Panc1 (cell line): ENCODE measurements at regions not wholly inside any gene's neighbourhood (a gene's known extent, or its start where the extent isn't known, plus 50 kb on each side); places are given as distances from the start of the nearest gene placed in this dataset.

Experiments
- ATAC-seq: fragments of 200-7000 bp; cut with Tn5 transposase; 2 replicates; pipeline ENCODE4 v1.9.1; 2020; ENCODE audit warnings: mild to moderate bottlenecking, moderate library complexity
- BruUV-seq: library from RNA; stranded (reverse); fragments of 400-500 nt; replicated peaks from 2 replicates; lab custom pipeline; 2021; lab: Mats Ljungman, UMichigan
- CTCF ChIA-PET: fragments of 300-600 bp; sonication (Branson Sonifier 250); formaldehyde crosslinking; loops from one replicate; lab custom pipeline; 2022; ENCODE audit warnings: antibody characterized with exemption; lab: Charles Lee
- POLR2A ChIA-PET: fragments of 300-600 bp; sonication (Branson Sonifier 250); formaldehyde crosslinking; loops from one replicate; lab custom pipeline; 2022; ENCODE audit warnings: antibody characterized with exemption; lab: Charles Lee
- DNase-seq: peaks from one replicate; pipeline ENCODE4 v3.0.0-alpha.2; 2010; ENCODE audit warnings: low read depth, low spot score
- H3K27ac ChIP-seq: 2 replicates; pipeline ENCODE4 v1.5.1; 2011; ENCODE audit warnings: mild to moderate bottlenecking, low read length, inconsistent platforms
- H3K27me3 ChIP-seq: fragments of 200-500 bp; sonication (Bioruptor generic); 2 replicates; pipeline ENCODE4 v1.6.0; 2014; ENCODE audit warnings: low read length, inconsistent platforms; ENCODE audit not compliant: control insufficient read depth, insufficient read depth
- H3K36me3 ChIP-seq: fragments of 200-500 bp; sonication (Bioruptor generic); 2 replicates; pipeline ENCODE4 v1.5.1; 2014; ENCODE audit warnings: inconsistent platforms, mild to moderate bottlenecking, low read length, moderate library complexity; ENCODE audit not compliant: control insufficient read depth, insufficient read depth
- H3K4me1 ChIP-seq: 2 replicates; pipeline ENCODE4 v1.5.1; 2011; ENCODE audit warnings: inconsistent platforms, mild to moderate bottlenecking, low read length, moderate library complexity; ENCODE audit not compliant: control insufficient read depth, insufficient read depth
- H3K4me3 ChIP-seq, 2 experiments: 2 replicates each; pipeline ENCODE4 v1.5.1; 2011 to 2012; ENCODE audit warnings: low read depth in 2 of 2, low read length in 2 of 2, mild to moderate bottlenecking in 2 of 2, inconsistent platforms in 1 of 2, moderate library complexity in 1 of 2
- H3K9me3 ChIP-seq: fragments of 200-500 bp; sonication (Bioruptor generic); 2 replicates; pipeline ENCODE4 v1.5.1; 2014; ENCODE audit warnings: low read depth, mild to moderate bottlenecking, inconsistent platforms, low read length, moderate library complexity; ENCODE audit not compliant: control insufficient read depth, insufficient read depth
- CTCF ChIP-seq: fragments of 450-650 bp; IDR thresholded peaks from 2 replicates; pipeline ENCODE4 v1.5.1; 2017; ENCODE audit warnings: mild to moderate bottlenecking
- POLR2AphosphoS5 ChIP-seq: IDR thresholded peaks from 2 replicates; pipeline ENCODE4 v1.6.1; 2012; ENCODE audit warnings: mild to moderate bottlenecking, low read depth, low read length, moderate library complexity
- REST ChIP-seq, 2 experiments: IDR thresholded peaks; 2 replicates each; pipeline ENCODE4 v1.6.1; 2011 to 2012; ENCODE audit warnings: low read depth in 2 of 2, control low read depth in 1 of 2, low read length in 1 of 2, mild to moderate bottlenecking in 1 of 2, moderate library complexity in 1 of 2; ENCODE audit not compliant: insufficient read depth in 1 of 2
- SIN3A ChIP-seq: IDR thresholded peaks from 2 replicates; pipeline ENCODE4 v1.6.1; 2012; ENCODE audit warnings: low read depth, mild to moderate bottlenecking, low read length, moderate library complexity, borderline replicate concordance; ENCODE audit not compliant: insufficient read depth
- TCF7L2 ChIP-seq: IDR thresholded peaks from 2 replicates; pipeline ENCODE4 v1.6.1; 2011; ENCODE audit warnings: mild to moderate bottlenecking, low read depth, low read length, inconsistent platforms
- in situ Hi-C: cut with HindIII; loops from 2 replicates; pipeline ENCODE4 v1.10.0; 2016; ENCODE audit warnings: low sequenced_read_pairs, low pct_unique_long_range_greater_than_20kb
- intact Hi-C: fragments of 100-400 bp; cut with micrococcal nuclease; formaldehyde crosslinking; loops from one replicate; pipeline ENCODE4 v1.10.0; 2022; ENCODE audit not compliant: unreplicated experiment

GRCh38 chr2:187210726-187211125 lies 237.3 kb downstream of the CALCRL start:
- in situ Hi-C loops (no loop called here), intact Hi-C loops (no loop called here)
- ChIA-PET POLR2A (no interaction called here), CTCF (no interaction called here)
- no peak overlapping the region for H3K27ac ChIP-seq
- H3K4me3 ChIP-seq, result no peak overlapping the region
- DNase-seq, result no peak
- ATAC-seq, result no peak
- no peaks in the 10 kb centered on the region for H3K4me1 ChIP-seq
- no TSS peak for BruUV-seq
- no peaks in the 10 kb centered on the region for H3K27me3 ChIP-seq
- H3K9me3 ChIP-seq, result no peaks in the 10 kb centered on the region
- TF ChIP-seq REST (IDR thresholded peaks at IDR 0.05; ENCODE audit: insufficient read depth in 1 of 2, low read depth in 2 of 2, low read length in 1 of 2) (no peak), CTCF (no peak), POLR2AphosphoS5 (no peak), TCF7L2 (no peak), SIN3A (no peak)
- no peaks in the 10 kb centered on the region for H3K36me3 ChIP-seq

GRCh38 chr2:187208199-187208785 lies 239.8 kb downstream of the CALCRL start:
- Histone ChIP-seq H3K27me3 (no peaks in the 10 kb centered on the region), H3K36me3 (no peaks in the 10 kb centered on the region), H3K9me3 (no peaks in the 10 kb centered on the region), H3K4me3 (no peak overlapping the region), H3K27ac (no peak overlapping the region), H3K4me1 (no peaks in the 10 kb centered on the region)
- ATAC-seq (no peak), DNase-seq (no peak)
- TF ChIP-seq POLR2AphosphoS5, result no peak
- no peak for TF ChIP-seq REST (IDR thresholded peaks at IDR 0.05; ENCODE audit: insufficient read depth in 1 of 2, low read depth in 2 of 2, low read length in 1 of 2)
- TF ChIP-seq TCF7L2, result no peak
- TF ChIP-seq CTCF, result no peak
- no peak for TF ChIP-seq SIN3A
- ChIA-PET CTCF (no interaction called here), POLR2A (no interaction called here)
- intact Hi-C loops, result no loop called here
- BruUV-seq, result no TSS peak
- in situ Hi-C loops, result no loop called here
